DND-41 (cell line): ENCODE measurements at regions not wholly inside any gene's neighbourhood (a gene's known extent, or its start where the extent isn't known, plus 50 kb on each side); places are given as distances from the start of the nearest gene placed in this dataset.

Experiments used
- CTCF ChIP-seq: IDR thresholded peaks from 2 replicates; pipeline ENCODE4 v1.5.1; 2012; ENCODE audit warnings: borderline replicate concordance, low read length, moderate library complexity, mild to moderate bottlenecking; ENCODE audit not compliant: poor library complexity, severe bottlenecking; ENCODE audit errors: extremely low read depth
- EZH2 ChIP-seq: IDR thresholded peaks from 3 replicates; pipeline ENCODE4 v1.6.1; 2012; ENCODE audit warnings: borderline replicate concordance, low read depth, mild to moderate bottlenecking, moderate library complexity, low read length, inconsistent platforms; ENCODE audit not compliant: severe bottlenecking

GRCh38 chr1:87728169-87728568 lies 399.5 kb downstream of the LMO4 start:
- TF ChIP-seq CTCF, result no peak
- no peak for TF ChIP-seq EZH2
